ENCODE measurements at regions not wholly inside any gene's neighbourhood (a gene's known extent, or its start where the extent isn't known, plus 50 kb on each side); places are given as distances from the start of the nearest gene placed in this dataset.
A peak's percentile ranks its signal among the peaks of the same experiment; 100 is the strongest.

DNA sequence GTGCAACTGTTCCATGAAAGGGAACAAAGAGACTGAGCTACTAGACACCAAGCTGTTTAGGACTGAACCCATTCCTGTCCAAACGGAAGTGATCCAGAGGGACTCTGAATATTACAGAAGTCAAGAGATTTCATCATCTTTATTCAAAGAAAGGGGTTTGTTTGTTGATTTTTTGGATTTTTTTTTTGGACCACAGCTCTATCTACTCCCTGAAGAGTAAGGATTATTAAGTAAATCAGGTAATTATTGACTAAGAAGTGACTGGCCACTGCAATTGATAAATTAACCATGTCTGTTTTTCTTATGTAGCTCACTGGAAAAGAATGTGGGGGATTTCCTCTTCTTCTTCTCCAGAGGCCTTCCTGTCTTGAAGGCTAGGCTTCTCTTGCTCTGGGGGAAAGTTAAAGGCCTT lies 146.6 kb upstream of the TPM1 start:
- H3K79me2 ChIP-seq (ENCODE audit: insufficient read depth, low read length), result no peaks in the 10 kb centered on the region
- H3K36me3 ChIP-seq (ENCODE audit: insufficient read depth, low read length), result no peaks in the 10 kb centered on the region
- H3K4me1 ChIP-seq (ENCODE audit: insufficient read depth, low read length), result peaks cover 38% of the 10 kb centered on the region
- no peaks in the 10 kb centered on the region for H3K27me3 ChIP-seq (ENCODE audit: insufficient read depth, low read length)
- peak overlapping the region; percentile 27 for H3K4me3 Mint-ChIP-seq (ENCODE audit: unreplicated experiment)
- peak overlapping the region; percentile 96 for H3K9ac ChIP-seq (ENCODE audit: low read length)
- FAIRE-seq (peak; percentile 59), DNase-seq (ENCODE audit: low read depth) (peak; percentile 97)
- peak overlapping the region; percentile 13 for H3K4me3 ChIP-seq (ENCODE audit: insufficient read depth, low read depth, low read length)
- peak overlapping the region; percentile 100 for H3K27ac ChIP-seq (ENCODE audit: low read depth, low read length)
- H3K4me2 ChIP-seq (ENCODE audit: low read length), result peak overlapping the region; percentile 81
- peaks cover 66% of the 10 kb centered on the region for H3K4me1 Mint-ChIP-seq (ENCODE audit: low read depth, unreplicated experiment)
- H3K27me3 Mint-ChIP-seq (ENCODE audit: low read depth, unreplicated experiment), result no peaks in the 10 kb centered on the region
- no peaks in the 10 kb centered on the region for H3K9me3 ChIP-seq (ENCODE audit: insufficient read depth, low read depth, low read length)
- peaks cover 1% of the 10 kb centered on the region for H3K9me3 Mint-ChIP-seq (ENCODE audit: unreplicated experiment)
- TF ChIP-seq, protein P1, sequence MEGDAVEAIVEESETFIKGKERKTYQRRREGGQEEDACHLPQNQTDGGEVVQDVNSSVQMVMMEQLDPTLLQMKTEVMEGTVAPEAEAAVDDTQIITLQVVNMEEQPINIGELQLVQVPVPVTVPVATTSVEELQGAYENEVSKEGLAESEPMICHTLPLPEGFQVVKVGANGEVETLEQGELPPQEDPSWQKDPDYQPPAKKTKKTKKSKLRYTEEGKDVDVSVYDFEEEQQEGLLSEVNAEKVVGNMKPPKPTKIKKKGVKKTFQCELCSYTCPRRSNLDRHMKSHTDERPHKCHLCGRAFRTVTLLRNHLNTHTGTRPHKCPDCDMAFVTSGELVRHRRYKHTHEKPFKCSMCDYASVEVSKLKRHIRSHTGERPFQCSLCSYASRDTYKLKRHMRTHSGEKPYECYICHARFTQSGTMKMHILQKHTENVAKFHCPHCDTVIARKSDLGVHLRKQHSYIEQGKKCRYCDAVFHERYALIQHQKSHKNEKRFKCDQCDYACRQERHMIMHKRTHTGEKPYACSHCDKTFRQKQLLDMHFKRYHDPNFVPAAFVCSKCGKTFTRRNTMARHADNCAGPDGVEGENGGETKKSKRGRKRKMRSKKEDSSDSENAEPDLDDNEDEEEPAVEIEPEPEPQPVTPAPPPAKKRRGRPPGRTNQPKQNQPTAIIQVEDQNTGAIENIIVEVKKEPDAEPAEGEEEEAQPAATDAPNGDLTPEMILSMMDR (IDR thresholded peaks at IDR 0.05; ENCODE audit: insufficient read depth, low read depth, low read length), result no peak
- TF ChIP-seq EZH2 (IDR thresholded peaks at IDR 0.05; ENCODE audit: insufficient read depth, low read length), result no peak
- H3K27ac Mint-ChIP-seq (ENCODE audit: unreplicated experiment), result peak overlapping the region; percentile 100
- no peaks in the 10 kb centered on the region for H4K20me1 ChIP-seq (ENCODE audit: insufficient read depth, low read length)
- peaks cover 3% of the 10 kb centered on the region for H3K36me3 Mint-ChIP-seq (ENCODE audit: low read depth, unreplicated experiment)
- H2AFZ ChIP-seq (ENCODE audit: low read depth, low read length), result no peak overlapping the region

DNA sequence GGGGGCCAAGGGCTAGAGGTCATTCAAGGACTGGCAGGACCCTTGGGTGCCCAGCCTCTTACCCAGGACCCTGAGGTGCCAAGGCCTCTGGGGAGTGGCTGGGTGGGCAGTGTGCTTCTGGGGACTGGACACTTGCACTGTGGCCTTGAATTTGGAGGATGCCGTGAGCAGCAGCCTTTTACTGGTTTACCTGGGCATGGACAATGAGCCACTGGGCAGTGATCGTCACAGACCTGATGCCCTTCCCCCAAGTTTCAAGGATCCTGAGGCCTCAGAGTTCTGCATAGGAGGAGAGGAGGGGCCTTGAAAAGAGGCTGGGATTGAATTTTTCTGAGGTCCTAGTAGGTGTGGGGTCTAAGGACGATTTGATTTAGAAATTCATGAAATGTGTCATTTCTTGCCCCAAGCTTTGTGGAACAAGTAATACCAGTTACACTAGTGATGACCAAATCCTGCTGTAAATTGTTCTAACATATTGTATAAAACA lies 146.1 kb upstream of the TPM1 start:
- H3K4me3 ChIP-seq (ENCODE audit: insufficient read depth, low read depth, low read length), result peak overlapping the region; percentile 43
- H3K27ac Mint-ChIP-seq (ENCODE audit: unreplicated experiment), result peak overlapping the region; percentile 100

More for the DNA sequence above, 146.1 kb upstream of the TPM1 start:
- Histone ChIP-seq H3K4me2 (ENCODE audit: low read length) (peak overlapping the region; percentile 81), H3K36me3 (ENCODE audit: insufficient read depth, low read length) (no peaks in the 10 kb centered on the region), H3K9ac (ENCODE audit: low read length) (peak overlapping the region; percentile 96), H3K27ac (ENCODE audit: low read depth, low read length) (peak overlapping the region; percentile 100), H3K4me1 (ENCODE audit: insufficient read depth, low read length) (peaks cover 38% of the 10 kb centered on the region), H3K9me3 (ENCODE audit: insufficient read depth, low read depth, low read length) (no peaks in the 10 kb centered on the region), H2AFZ (ENCODE audit: low read depth, low read length) (no peak overlapping the region), H4K20me1 (ENCODE audit: insufficient read depth, low read length) (no peaks in the 10 kb centered on the region), H3K27me3 (ENCODE audit: insufficient read depth, low read length) (no peaks in the 10 kb centered on the region), H3K79me2 (ENCODE audit: insufficient read depth, low read length) (no peaks in the 10 kb centered on the region)
- no peak for FAIRE-seq
- Mint-ChIP-seq H3K36me3 (ENCODE audit: low read depth, unreplicated experiment) (peaks cover 3% of the 10 kb centered on the region), H3K4me3 (ENCODE audit: unreplicated experiment) (peak overlapping the region; percentile 67), H3K9me3 (ENCODE audit: unreplicated experiment) (peaks cover 1% of the 10 kb centered on the region), H3K4me1 (ENCODE audit: low read depth, unreplicated experiment) (peaks cover 61% of the 10 kb centered on the region), H3K27me3 (ENCODE audit: low read depth, unreplicated experiment) (no peaks in the 10 kb centered on the region)
- no peak for DNase-seq (ENCODE audit: low read depth)
- no peak for TF ChIP-seq EZH2 (IDR thresholded peaks at IDR 0.05; ENCODE audit: insufficient read depth, low read length)
- TF ChIP-seq, protein P1 (IDR thresholded peaks at IDR 0.05; ENCODE audit: insufficient read depth, low read depth, low read length), result no peak
